ENCODE measurements at regions not wholly inside any gene's neighbourhood (a gene's known extent, or its start where the extent isn't known, plus 50 kb on each side); places are given as distances from the start of the nearest gene placed in this dataset.
"Not testable (repeated sequence)": the region's sequence is repeated elsewhere in the genome, so short reads cannot be mapped to it uniquely, and the experiment has no call there.

DNA sequence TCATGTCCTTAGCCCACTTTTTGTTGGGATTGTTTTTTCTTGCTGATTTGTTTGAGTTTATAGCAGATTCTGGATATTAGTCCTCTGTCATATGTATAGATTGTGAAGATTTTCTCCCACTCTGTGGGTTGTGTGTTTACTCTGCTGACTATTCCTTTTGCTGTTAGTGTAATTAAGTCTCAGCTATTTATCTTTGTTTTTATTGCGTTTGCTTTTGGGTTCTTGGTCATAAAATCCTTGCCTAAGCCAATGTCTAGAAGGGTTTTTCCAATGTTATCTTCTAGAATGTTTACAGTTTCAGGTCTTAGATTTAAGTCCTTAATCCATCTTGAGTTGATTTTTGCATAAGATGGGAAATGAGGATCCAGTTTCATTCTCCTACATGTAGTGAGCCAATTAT lies 351.2 kb upstream of the PIK3R1 start:
- DNase-seq, result not testable (repeated sequence)

DNA sequence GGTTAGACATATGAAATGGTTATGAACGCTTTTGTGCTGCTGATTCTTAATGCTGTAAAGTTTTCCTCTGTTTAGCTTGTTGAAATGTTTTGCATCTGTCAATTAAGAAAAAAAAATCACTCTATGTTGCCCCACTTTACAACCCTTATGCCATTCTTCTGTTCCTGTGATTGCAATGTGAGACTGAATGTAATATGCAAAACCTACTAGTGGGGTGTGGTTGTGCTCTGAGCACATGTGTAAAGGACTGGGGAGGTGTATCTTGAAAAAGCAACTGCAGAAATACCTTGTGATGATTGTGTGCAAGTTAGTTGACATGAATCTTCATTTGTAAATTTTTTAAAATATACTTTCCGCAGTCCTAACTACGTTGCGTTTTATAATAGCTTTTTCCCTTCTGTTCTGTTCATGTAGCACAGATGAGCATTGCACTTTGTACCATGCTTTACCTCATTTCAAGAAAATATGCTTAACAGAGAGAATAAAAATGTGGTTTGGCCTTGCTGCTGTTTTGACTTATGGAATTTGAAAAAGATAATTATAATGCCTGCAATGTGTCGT lies 357.0 kb upstream of the PIK3R1 start:
- no peak for DNase-seq

DNA sequence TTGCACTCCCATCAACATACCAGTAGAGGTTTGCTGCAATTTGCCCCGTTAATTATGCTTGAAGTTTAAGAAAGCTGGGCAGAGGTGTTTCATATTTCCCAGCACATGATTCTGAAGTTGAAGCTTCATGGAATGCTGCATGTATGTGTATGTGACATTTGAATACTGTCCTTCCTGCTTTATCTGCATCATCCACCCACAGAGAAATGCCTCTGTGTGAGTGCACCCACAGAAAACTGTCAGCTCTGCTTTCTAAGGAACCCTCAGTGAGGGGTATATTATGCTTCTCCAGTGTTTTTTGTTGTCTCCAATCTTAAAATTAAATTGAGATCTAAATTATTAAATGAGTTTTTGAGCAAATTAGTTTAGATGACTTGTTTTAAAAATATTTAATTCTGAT lies 358.1 kb upstream of the PIK3R1 start:
- DNase-seq, result no peak

GRCh38 chr5:67855523-67855922 lies 360.0 kb upstream of the PIK3R1 start:
- DNase-seq, result no peak

DNA sequence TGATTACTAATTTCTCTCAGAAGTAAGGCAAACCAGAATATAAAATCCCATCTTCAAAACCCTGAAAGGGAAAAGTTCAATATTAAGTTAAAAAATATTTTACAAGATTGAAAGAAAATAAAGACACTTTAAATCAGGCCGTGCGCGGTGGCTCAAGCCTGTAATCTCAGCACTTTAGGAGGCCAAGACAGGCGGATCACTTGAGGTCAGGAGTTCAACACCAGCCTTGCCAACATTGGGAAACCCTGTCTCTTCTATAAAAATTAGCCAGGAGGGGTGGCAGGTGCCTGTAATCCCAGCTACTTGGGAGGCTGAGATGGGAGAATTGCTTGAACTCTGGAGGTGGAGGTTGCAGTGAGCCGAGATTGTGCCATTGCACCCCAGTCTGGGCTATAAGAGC lies 364.6 kb upstream of the PIK3R1 start:
- DNase-seq, result not testable (repeated sequence)

DNA sequence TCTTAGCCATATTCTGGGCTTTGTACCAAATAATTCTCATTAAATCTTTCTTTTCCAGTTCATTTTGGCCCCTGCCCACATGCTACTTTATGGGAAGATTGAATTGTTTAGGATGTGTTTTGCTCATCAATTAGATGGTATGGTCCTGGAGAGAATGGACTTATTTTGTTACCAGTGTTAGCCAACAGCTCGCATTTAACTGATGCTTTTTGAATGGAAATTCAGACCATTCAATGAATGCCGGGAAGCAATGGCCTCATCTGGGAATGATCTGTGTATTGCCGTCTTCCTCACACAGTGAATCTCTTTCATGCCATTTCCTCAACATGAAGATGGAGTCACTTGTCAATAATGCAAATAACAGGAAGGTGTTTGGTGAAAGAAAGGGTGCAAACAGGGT lies 370.6 kb upstream of the PIK3R1 start:
- DNase-seq, result no peak

GRCh38 chr5:67842806-67843205 lies 372.8 kb upstream of the PIK3R1 start:
- DNase-seq, result no peak

GRCh38 chr5:67837225-67837624 lies 378.3 kb upstream of the PIK3R1 start:
- not testable (repeated sequence) for DNase-seq

DNA sequence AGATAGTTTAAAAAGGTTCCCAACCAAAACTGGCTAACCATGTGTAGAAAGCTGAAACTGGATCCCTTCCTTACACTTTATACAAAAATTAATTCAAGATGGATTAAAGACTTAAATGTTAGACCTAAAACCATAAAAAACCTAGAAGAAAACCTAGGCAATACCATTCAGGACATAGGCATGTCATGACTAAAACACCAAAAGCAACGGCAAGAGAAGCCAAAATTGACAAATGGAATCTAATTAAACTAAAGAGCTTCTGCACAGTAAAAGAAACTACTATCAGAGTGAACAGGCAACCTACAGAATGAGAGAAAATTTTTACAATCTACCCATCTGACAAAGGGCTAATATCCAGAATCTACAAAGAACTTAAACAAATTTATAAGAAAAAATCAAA lies 379.1 kb upstream of the PIK3R1 start:
- not testable (repeated sequence) for DNase-seq

DNA sequence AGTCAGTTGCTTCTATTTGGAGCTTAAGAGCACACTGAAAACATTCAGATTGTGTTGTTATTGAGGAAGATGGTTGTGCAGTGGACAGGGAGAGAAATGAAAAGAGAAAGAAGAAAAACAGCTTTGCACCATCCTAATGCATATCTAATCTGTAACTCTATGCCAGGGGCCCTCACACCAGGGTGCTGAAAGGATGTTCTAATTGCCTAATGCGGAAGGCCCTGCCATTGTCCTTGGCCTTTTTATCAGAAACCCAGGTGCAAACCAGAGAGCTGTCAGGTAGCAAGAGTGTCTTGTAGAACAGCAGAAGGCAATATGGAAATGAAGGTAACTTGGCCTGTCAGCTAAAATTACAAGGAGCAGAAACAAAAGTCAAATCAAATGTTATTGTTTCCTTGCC lies 384.5 kb upstream of the PIK3R1 start:
- peak in 2 of 3 experiments; percentile 20 to 50 for DNase-seq

DNA sequence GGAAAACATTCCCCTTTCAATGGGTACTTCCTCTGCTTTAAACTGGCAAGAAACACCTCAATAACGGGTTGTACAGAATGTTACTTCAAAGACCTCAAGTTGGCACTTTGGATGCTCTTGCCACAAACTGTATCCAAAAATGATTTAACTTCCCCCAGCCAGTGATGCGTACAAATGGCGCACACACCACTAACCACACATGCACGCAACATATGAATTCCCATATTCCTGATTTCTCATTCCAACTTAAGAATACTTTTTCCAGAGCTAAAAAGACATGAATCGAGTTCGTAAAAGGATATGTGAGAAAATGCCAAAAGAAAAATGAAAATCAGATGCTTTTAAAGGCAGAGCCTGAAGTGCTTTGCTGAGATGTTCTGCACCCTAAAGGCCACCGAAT lies 388.0 kb upstream of the PIK3R1 start:
- no peak for DNase-seq

DNA sequence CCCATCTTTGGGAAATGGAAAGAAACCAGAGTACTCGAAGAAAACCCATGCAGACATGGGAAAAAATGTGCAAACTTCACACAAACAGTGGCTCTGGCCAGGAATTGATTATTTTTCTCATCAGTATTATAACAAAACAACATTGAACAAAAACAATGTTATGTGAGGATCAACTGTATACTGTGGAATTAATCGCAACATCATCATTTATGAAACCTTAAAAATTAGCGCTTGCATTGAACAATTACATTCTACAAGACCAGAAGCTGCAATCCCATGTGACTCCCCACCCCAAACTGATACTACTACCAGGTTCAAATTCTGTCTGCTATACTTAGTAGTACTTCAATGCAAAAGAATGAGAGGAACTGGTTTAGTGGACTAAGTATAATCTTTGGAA lies 390.7 kb upstream of the PIK3R1 start:
- no peak for DNase-seq

GRCh38 chr5:67817652-67818051 lies 397.9 kb upstream of the PIK3R1 start:
- DNase-seq, result no peak

DNA sequence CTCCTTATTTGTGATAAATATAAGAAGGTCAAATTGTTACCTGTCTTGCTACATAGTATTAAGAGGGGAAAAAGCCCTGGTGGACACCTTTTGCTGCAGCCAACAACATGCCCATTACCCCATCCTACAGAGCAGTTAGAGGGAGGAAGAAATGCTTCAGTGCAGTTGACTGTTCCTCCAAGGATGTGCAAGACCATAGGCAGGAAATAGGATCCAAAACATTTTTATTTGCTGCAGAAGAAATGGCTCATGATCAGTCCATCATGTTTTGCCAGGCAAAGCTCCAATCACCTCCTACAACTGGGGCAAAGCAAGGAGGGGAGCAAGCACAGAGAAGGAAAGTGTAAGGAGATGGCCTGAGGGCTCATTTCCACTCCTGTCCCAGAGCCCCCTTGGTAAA lies 399.1 kb upstream of the PIK3R1 start:
- DNase-seq, result no peak

DNA sequence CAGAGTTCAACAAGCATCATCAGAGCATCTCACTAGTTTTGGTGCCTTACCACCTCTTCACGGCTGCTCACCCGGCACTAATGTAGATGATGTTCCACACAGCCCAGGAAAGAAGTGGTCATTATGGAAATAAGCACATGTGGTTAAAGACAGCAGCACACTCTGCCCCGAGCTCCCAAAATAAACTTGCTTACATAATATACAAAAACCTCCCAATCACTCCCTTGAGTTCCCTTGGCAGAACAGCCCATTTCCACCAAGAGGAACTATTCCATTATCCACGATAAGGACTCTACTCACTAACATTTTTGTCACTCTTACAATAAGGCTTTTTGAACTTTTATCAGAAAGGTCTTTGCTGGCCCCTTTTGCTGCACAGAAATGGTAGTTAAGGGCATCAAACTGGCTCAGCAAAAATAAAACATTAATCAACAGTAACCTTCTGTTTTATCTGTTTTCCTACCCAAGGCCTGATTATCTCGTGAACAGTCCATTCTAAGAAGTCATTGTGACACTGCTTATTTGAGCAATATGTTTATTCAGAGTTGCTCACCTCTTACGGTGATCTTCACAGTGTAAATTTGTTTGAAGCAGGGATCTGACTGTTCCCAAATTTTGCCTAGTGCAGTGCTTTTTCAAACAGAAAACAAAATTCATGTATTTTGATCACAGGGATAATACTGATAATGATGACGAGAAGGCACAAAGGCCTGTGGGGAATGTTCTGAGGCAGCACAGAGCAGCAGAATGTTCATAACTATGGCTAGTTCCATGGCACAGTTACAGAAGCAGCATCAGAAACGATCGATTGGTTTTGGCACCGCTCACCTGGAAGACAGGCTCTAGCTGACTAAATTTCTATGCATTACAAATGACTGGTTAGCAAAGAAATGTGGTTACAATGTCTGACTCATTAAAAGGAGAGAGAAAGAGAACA lies 399.8 kb upstream of the PIK3R1 start:
- DNase-seq, result peak in 1 of 3 experiments; percentile 22

DNA sequence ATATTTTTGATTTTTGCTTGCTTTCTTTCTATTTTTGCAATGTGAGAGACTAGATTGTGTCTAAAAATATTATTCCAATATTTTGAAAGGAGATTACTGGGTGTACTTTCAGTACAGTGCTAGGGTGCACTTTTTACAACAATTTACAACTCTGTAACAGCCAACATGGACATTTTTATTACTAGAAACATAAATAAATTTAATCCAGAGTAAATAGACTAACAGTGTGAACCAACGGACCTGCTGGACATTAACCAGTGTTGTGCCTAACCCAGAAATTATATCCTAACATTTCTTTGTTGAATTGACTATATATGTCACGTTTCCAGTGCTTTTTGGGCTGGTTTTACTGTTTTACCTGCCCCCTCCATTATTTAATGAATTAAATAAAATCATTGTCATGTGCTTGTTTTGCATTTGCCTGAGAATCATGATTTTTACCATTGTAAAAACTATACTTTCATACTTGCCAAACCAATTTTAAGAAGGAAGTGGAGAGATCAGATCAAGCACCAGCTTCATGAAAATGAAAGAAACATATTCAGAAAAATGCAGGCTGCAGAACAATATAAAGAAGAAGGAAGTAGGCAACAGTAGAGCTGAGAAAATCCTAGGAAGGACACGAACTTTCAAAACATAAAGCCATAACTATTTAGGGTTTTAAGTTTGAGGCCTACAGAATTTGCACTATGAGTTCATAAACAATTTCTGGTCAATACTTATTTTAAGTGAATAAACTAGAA lies 400.8 kb upstream of the PIK3R1 start:
- no peak for DNase-seq

- DNase-seq, result no peak
These were observed 401.5 kb upstream of the PIK3R1 start for GRCh38 chr5:67813877-67814539.

- peak in 1 of 3 experiments; percentile 37 for DNase-seq
These were observed 406.0 kb upstream of the PIK3R1 start for GRCh38 chr5:67809589-67809988.

GRCh38 chr5:67808340-67808739 lies 407.2 kb upstream of the PIK3R1 start:
- DNase-seq, result no peak

DNA sequence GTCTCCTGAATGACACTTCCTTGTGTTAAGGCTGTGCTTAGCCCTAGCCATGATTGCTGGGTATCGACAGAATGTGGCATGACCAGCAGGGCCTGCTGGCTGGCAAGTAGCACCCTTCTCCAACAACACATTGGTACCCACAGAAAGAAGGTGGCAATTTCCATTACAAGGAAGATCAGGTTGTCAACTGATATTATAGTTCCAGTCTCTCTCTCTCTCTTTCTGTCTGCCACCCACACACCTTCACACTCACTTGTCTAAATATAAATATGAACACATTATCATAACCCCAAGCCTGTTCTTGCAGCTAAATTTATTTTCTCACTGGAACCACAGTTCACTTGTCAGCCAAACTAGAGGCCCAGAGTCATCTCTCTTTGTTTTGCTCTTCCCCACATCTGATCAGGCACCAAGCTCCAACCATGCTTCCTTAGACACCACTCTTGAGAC lies 408.1 kb upstream of the PIK3R1 start:
- DNase-seq, result no peak

- peak in 1 of 3 experiments; percentile 42 for DNase-seq
These were observed 408.7 kb upstream of the PIK3R1 start for GRCh38 chr5:67806654-67807438.

DNA sequence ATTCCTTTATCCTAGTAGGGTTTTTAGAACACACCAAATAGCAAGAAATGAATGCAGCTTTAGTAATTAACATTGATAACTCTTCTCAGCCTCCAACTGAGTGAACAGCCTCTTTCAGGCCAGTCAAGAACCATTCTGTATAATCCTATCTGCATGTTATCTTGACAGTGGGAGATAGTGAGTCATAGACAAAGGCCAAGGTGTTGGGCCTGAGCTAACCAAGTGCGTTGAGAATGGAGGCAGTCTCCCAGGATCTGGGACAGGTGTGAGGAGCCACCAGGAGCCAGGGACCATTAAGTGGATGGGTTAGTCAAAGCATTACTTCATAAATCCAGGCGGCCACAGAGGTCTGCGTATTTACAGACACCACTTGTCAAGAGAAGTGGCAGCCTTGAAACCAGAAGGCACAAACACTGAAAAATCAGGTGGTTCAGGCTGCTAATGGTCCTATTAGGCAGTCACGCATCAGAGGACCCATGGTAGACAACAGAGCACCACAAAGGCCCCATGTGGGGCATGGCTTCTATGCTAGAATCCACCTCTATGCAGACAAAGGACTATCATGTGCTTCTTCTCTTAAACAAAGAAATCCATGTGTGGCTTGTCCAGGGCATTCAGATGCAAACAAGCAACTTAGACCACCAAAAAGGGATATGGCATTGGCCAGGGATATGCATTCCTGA lies 409.7 kb upstream of the PIK3R1 start:
- DNase-seq, result peak in 2 of 3 experiments; percentile 3 to 87
